Keratinocyte (primary cell): ENCODE measurements at regions not wholly inside any gene's neighbourhood (a gene's known extent, or its start where the extent isn't known, plus 50 kb on each side); places are given as distances from the start of the nearest gene placed in this dataset.

Experiments used
- CTCF ChIP-seq, 3 experiments: IDR thresholded peaks in 1 of 3; conservative IDR thresholded peaks in 1 of 3; optimal IDR thresholded peaks in 1 of 3; 2 replicates in 2 of 3; 3 replicates in 1 of 3; pipeline versions ENCODE3 to v1.5.1; 2011; ENCODE audit warnings: low read length in 3 of 3, mild to moderate bottlenecking in 3 of 3, moderate library complexity in 2 of 3, control low read depth in 1 of 3, inconsistent platforms in 1 of 3; ENCODE audit not compliant: insufficient read depth in 2 of 3; ENCODE audit errors: extremely low read depth in 1 of 3
- EZH2 ChIP-seq: IDR thresholded peaks from one replicate; pipeline ENCODE4 v1.6.1; 2012; ENCODE audit warnings: inconsistent platforms, mild to moderate bottlenecking, low read length, moderate library complexity

DNA sequence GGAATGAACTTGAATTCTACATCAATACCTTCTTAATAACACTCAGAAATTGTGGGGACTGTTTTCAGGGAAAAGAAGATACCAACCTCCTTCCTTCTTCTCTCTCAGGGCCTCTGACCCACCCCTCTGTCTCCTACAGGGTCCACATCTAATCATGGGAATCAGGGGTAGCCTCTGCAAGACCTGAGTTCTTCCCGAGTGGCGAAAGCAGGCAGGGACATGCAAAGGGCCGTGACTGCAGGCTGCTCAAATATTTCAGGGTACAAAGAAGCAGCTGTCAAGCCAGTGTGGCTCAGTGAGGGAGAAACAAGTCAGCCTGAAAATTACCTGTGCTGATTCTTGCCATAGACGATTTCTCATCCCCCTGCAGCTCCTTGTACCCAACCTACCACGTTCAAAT lies 123.1 kb upstream of the PARP11 start:
- no peak for TF ChIP-seq CTCF (optimal IDR thresholded peaks at IDR 0.05 in 1 of 3, IDR thresholded peaks at IDR 0.05 in 1 of 3, conservative IDR thresholded peaks at IDR 0.05 in 1 of 3; ENCODE audit: extremely low read depth in 1 of 3, insufficient read depth in 2 of 3, low read length in 3 of 3)
- TF ChIP-seq EZH2: no peak
